HG03039 (cell line): ENCODE measurements at regions not wholly inside any gene's neighbourhood (a gene's known extent, or its start where the extent isn't known, plus 50 kb on each side); places are given as distances from the start of the nearest gene placed in this dataset.
"Not testable (repeated sequence)": the region's sequence is repeated elsewhere in the genome, so short reads cannot be mapped to it uniquely, and the experiment has no call there.

Source experiments
- ATAC-seq: cut with Tn5 transposase; IDR thresholded peaks from one replicate; pipeline ENCODE4 v1.9.1; 2021; ENCODE audit warnings: mild to moderate bottlenecking, moderate library complexity; ENCODE audit not compliant: unreplicated experiment

GRCh38 chr10:8305876-8306652 lies 251.6 kb downstream of the GATA3 start:
- ATAC-seq: no peak

- no peak for ATAC-seq
Observed at GRCh38 chr10:8306685-8307364, 252.3 kb downstream of the GATA3 start.

- no peak for ATAC-seq
Observed at GRCh38 chr10:8310930-8311329, 256.4 kb downstream of the GATA3 start.

GRCh38 chr10:8311526-8312070 lies 257.1 kb downstream of the GATA3 start:
- no peak for ATAC-seq

GRCh38 chr10:8312079-8312478 lies 257.6 kb downstream of the GATA3 start:
- no peak for ATAC-seq

- no peak for ATAC-seq
Observed at GRCh38 chr10:8312781-8313180, 258.3 kb downstream of the GATA3 start.

- ATAC-seq: no peak
Observed at GRCh38 chr10:8314486-8314885, 260.0 kb downstream of the GATA3 start.

GRCh38 chr10:8315619-8316021 lies 261.1 kb downstream of the GATA3 start:
- ATAC-seq: peak; percentile 54

GRCh38 chr10:8316284-8316683 lies 261.8 kb downstream of the GATA3 start:
- no peak for ATAC-seq

- not testable (repeated sequence) for ATAC-seq
Observed at GRCh38 chr10:8318429-8318828, 263.9 kb downstream of the GATA3 start.

- ATAC-seq: no peak
Observed at GRCh38 chr10:8318956-8319355, 264.5 kb downstream of the GATA3 start.

GRCh38 chr10:8319704-8320103 lies 265.2 kb downstream of the GATA3 start:
- ATAC-seq: no peak

- ATAC-seq: no peak
Observed at GRCh38 chr10:8321990-8322389, 267.5 kb downstream of the GATA3 start.

GRCh38 chr10:8323428-8324054 lies 269.1 kb downstream of the GATA3 start:
- ATAC-seq: no peak

- ATAC-seq: no peak
Observed at GRCh38 chr10:8325024-8325980, 270.8 kb downstream of the GATA3 start.

GRCh38 chr10:8326396-8327139 lies 272.1 kb downstream of the GATA3 start:
- no peak for ATAC-seq

GRCh38 chr10:8327140-8327423 lies 272.6 kb downstream of the GATA3 start:
- no peak for ATAC-seq

- no peak for ATAC-seq
Observed at GRCh38 chr10:8331387-8331786, 276.9 kb downstream of the GATA3 start.

- peak; percentile 79 for ATAC-seq
Observed at GRCh38 chr10:8331896-8332729, 277.6 kb downstream of the GATA3 start.
